GM21390 (cell line): ENCODE measurements at regions not wholly inside any gene's neighbourhood (a gene's known extent, or its start where the extent isn't known, plus 50 kb on each side); places are given as distances from the start of the nearest gene placed in this dataset.
"Not testable (repeated sequence)": the region's sequence is repeated elsewhere in the genome, so short reads cannot be mapped to it uniquely, and the experiment has no call there.

Source experiments
- ATAC-seq: cut with Tn5 transposase; IDR thresholded peaks from one replicate; pipeline ENCODE4 v1.9.1; 2021; ENCODE audit not compliant: unreplicated experiment

GRCh38 chr2:16209799-16210198 lies 269.4 kb downstream of the MYCN start:
- no peak for ATAC-seq

GRCh38 chr2:16208921-16209320 lies 268.6 kb downstream of the MYCN start:
- no peak for ATAC-seq

DNA sequence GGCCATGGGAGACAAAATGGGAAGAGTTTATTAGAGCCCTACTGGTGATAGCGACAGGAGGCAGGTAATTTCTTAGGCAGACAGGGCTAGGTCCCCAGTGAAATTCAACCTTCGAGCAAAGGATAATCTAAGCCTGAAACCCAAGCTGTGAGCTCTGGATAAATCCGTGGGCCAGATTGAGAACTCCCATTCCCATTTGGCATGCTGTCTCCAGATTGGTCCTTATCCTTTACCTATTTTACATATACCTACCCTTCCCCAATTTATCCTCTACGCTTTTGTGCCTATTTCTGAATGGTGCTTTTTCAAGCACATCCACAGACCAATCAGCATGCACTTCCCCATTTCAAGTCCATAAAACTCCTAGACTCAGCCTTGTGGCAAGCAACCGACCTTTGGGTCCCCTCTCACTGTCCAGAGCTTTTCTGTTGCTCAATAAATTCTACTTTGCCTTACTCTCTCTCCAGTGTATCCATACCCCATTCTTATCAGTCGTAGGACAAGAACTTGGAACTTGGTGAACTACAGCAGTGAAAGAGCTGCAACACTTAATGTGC lies 268.0 kb downstream of the MYCN start:
- no peak for ATAC-seq

DNA sequence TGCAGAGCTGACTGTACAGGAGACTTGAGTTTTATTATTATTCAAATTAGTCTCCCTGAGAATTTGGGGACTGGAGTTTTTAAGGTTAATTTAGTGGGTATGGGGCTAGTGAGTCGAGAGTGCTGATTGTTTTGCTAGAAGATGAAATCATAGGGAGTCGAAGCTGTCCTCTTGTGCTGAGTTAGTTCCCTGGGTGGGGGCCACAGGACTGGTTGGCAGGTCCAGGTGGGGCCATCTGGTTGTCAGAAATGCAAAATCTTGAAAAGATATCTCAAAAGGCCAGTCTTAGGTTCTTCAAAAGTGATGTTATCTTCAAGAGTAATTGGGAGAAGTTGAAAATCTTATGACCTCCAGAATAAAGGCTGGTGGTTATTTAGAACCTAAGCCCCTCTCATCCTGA lies 267.3 kb downstream of the MYCN start:
- no peak for ATAC-seq

DNA sequence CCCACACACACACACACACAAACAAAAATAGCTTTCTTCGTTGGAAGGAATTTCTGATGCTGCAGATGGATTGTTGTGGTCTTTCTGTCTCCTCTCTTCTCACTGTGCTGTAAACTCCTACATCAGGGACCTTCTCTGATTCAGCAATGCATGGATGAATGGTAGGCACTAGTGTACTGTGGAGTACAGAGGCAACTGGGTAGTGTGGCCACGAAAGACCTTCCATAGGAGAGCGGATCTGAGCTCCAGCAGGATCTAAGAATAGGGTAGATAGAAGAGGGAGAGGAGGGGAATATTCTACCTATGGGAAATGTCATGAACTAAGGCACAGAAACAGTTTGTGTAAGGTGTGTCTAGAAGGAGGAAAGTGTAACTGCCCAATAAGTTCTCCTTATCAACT lies 266.8 kb downstream of the MYCN start:
- no peak for ATAC-seq

DNA sequence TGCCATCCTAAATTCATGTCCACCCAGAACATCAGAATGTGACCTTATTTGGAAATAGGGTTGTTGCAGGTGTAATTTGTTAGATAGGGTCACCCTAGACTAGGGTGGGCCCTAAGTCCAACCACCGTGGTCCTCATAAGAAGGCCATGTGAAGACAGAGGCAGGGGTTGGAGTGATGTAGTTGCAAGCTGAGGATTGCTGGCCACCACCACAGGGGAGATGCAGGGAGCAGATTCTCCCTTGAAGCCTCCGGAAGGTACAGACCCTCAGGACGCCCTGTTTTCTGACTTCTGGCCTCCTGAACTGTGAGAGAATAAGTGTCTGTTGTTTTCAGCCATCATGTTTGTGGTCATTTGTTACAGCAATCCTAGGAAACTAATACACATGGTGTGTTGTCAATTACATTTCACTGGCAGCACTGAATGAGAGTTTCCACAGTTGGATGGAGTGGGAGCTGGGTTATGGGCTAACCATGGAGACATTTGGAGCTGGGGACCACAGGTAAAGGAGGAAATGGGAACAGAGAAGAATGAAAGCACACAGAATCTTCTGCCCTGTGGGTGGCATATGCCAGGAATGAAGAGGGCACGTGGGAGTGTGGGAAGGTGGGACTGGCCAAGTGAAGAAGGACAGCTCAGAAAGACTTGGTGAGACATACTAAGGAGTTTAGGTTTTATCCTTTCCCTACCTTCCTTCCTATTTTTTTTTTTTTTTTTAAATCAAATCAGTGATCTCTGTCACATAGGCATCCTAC lies 266.0 kb downstream of the MYCN start:
- ATAC-seq, result no peak

- ATAC-seq, result no peak
Observed at GRCh38 chr2:16205631-16206030, 265.3 kb downstream of the MYCN start.

- no peak for ATAC-seq
Observed at GRCh38 chr2:16204886-16205620, 264.7 kb downstream of the MYCN start.

- ATAC-seq, result no peak
Observed at GRCh38 chr2:16204251-16204650, 263.9 kb downstream of the MYCN start.

- ATAC-seq, result no peak
Observed at GRCh38 chr2:16203691-16204090, 263.3 kb downstream of the MYCN start.

- no peak for ATAC-seq
Observed at GRCh38 chr2:16203069-16203468, 262.7 kb downstream of the MYCN start.

- no peak for ATAC-seq
Observed at GRCh38 chr2:16202266-16203020, 262.1 kb downstream of the MYCN start.

DNA sequence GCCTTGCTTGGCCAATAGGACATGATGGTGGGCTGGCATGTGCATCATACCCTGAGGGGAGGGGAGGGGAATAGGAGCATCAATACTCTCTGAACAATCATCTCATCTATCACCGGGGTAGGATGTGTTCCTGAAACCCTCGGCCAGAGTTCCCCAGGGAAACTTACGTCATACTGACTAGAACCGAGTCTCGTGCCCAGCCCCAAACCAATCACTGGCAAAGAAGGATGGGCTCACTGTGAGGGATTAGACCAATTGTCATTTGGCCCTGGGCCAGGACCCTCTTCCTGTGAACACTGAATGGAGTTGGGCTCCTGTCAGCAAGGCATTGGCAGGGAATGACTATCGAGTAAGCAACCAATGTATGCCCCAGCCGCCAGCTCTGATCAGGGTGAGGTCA lies 261.5 kb downstream of the MYCN start:
- no peak for ATAC-seq

- no peak for ATAC-seq
Observed at GRCh38 chr2:16200554-16201193, 260.3 kb downstream of the MYCN start.

- ATAC-seq, result no peak
Observed at GRCh38 chr2:16199882-16200553, 259.7 kb downstream of the MYCN start.

GRCh38 chr2:16199241-16199640 lies 258.9 kb downstream of the MYCN start:
- ATAC-seq, result not testable (repeated sequence)

GRCh38 chr2:16198166-16198912 lies 258.0 kb downstream of the MYCN start:
- no peak for ATAC-seq

- no peak for ATAC-seq
Observed at GRCh38 chr2:16197504-16198147, 257.3 kb downstream of the MYCN start.
